ENCODE measurements at regions not wholly inside any gene's neighbourhood (a gene's known extent, or its start where the extent isn't known, plus 50 kb on each side); places are given as distances from the start of the nearest gene placed in this dataset.
"Not testable (repeated sequence)": the region's sequence is repeated elsewhere in the genome, so short reads cannot be mapped to it uniquely, and the experiment has no call there.

- Histone ChIP-seq H3K27me3 (ENCODE audit: low read length) (no peaks in the 10 kb centered on the region), H3K4me3 (ENCODE audit: low read length) (no peak overlapping the region), H3K9ac (ENCODE audit: low read length) (no peak overlapping the region), H3K36me3 (ENCODE audit: insufficient read depth, low read length) (no peaks in the 10 kb centered on the region), H4K20me1 (ENCODE audit: insufficient read depth, low read depth, low read length) (no peaks in the 10 kb centered on the region), H3K9me2 (replicated peaks; ENCODE audit: insufficient read depth, low read length) (no peaks in the 10 kb centered on the region), H3K4me2 (ENCODE audit: low read depth, low read length, poor library complexity, severe bottlenecking) (no peak overlapping the region), H3K79me2 (ENCODE audit: low read length) (no peaks in the 10 kb centered on the region), H3K4me1 (ENCODE audit: low read length) (no peaks in the 10 kb centered on the region), H2AFZ (ENCODE audit: low read length) (no peak overlapping the region), H3K27ac (ENCODE audit: low read length) (no peak overlapping the region), H3K9me3 (ENCODE audit: low read length) (no peaks in the 10 kb centered on the region)
- no peak for DNase-seq
Observed at GRCh38 chr7:51374936-51375335, 58.3 kb upstream of the COBL start.

- not testable (repeated sequence) for H3K27ac ChIP-seq (ENCODE audit: low read length); H3K9ac ChIP-seq (ENCODE audit: low read length); H2AFZ ChIP-seq (ENCODE audit: low read length); H3K79me2 ChIP-seq (ENCODE audit: low read length); H3K9me2 ChIP-seq (replicated peaks; ENCODE audit: insufficient read depth, low read length); H3K4me1 ChIP-seq (ENCODE audit: low read length); DNase-seq; H3K36me3 ChIP-seq (ENCODE audit: insufficient read depth, low read length); H3K27me3 ChIP-seq (ENCODE audit: low read length); H3K9me3 ChIP-seq (ENCODE audit: low read length); H3K4me2 ChIP-seq (ENCODE audit: low read depth, low read length, poor library complexity, severe bottlenecking); H3K4me3 ChIP-seq (ENCODE audit: low read length); H4K20me1 ChIP-seq (ENCODE audit: insufficient read depth, low read depth, low read length)
Observed at GRCh38 chr7:51373607-51374006, 57.0 kb upstream of the COBL start.

- no peaks in the 10 kb centered on the region for H4K20me1 ChIP-seq (ENCODE audit: insufficient read depth, low read depth, low read length)
- H3K36me3 ChIP-seq (ENCODE audit: insufficient read depth, low read length) = no peaks in the 10 kb centered on the region
- H3K9me3 ChIP-seq (ENCODE audit: low read length) = no peaks in the 10 kb centered on the region
- H3K79me2 ChIP-seq (ENCODE audit: low read length) = no peaks in the 10 kb centered on the region
- H3K4me3 ChIP-seq (ENCODE audit: low read length) = no peak overlapping the region
- no peaks in the 10 kb centered on the region for H3K4me1 ChIP-seq (ENCODE audit: low read length)
- no peak overlapping the region for H3K9ac ChIP-seq (ENCODE audit: low read length)
- H2AFZ ChIP-seq (ENCODE audit: low read length) = no peak overlapping the region
- no peak overlapping the region for H3K27ac ChIP-seq (ENCODE audit: low read length)
- peak; percentile 65 for DNase-seq
- H3K4me2 ChIP-seq (ENCODE audit: low read depth, low read length, poor library complexity, severe bottlenecking) = no peak overlapping the region
- no peaks in the 10 kb centered on the region for H3K9me2 ChIP-seq (replicated peaks; ENCODE audit: insufficient read depth, low read length)
- no peaks in the 10 kb centered on the region for H3K27me3 ChIP-seq (ENCODE audit: low read length)
Observed at GRCh38 chr7:51369746-51370145, 53.1 kb upstream of the COBL start.

GRCh38 chr7:51369228-51369627 lies 52.6 kb upstream of the COBL start:
- H4K20me1 ChIP-seq (ENCODE audit: insufficient read depth, low read depth, low read length); DNase-seq; H3K9me3 ChIP-seq (ENCODE audit: low read length); H3K36me3 ChIP-seq (ENCODE audit: insufficient read depth, low read length); H3K79me2 ChIP-seq (ENCODE audit: low read length); H3K27me3 ChIP-seq (ENCODE audit: low read length); H3K4me1 ChIP-seq (ENCODE audit: low read length); H3K4me2 ChIP-seq (ENCODE audit: low read depth, low read length, poor library complexity, severe bottlenecking); H2AFZ ChIP-seq (ENCODE audit: low read length); H3K27ac ChIP-seq (ENCODE audit: low read length); H3K9ac ChIP-seq (ENCODE audit: low read length); H3K4me3 ChIP-seq (ENCODE audit: low read length); H3K9me2 ChIP-seq (replicated peaks; ENCODE audit: insufficient read depth, low read length): not testable (repeated sequence)

- Histone ChIP-seq H3K4me3 (ENCODE audit: low read length) (no peak overlapping the region), H3K27me3 (ENCODE audit: low read length) (no peaks in the 10 kb centered on the region), H2AFZ (ENCODE audit: low read length) (no peak overlapping the region)
Observed at GRCh38 chr7:51368334-51368733, 51.7 kb upstream of the COBL start.

GRCh38 chr7:51367614-51367968 lies 51.0 kb upstream of the COBL start:
- H3K9me2 ChIP-seq (replicated peaks; ENCODE audit: insufficient read depth, low read length) = no peaks in the 10 kb centered on the region
- H3K9ac ChIP-seq (ENCODE audit: low read length) = no peak overlapping the region
- no peaks in the 10 kb centered on the region for H3K27me3 ChIP-seq (ENCODE audit: low read length)
- no peaks in the 10 kb centered on the region for H3K79me2 ChIP-seq (ENCODE audit: low read length)
- no peaks in the 10 kb centered on the region for H3K36me3 ChIP-seq (ENCODE audit: insufficient read depth, low read length)
- no peak for DNase-seq
- H3K27ac ChIP-seq (ENCODE audit: low read length) = no peak overlapping the region
- H3K4me1 ChIP-seq (ENCODE audit: low read length) = no peaks in the 10 kb centered on the region
- H3K4me3 ChIP-seq (ENCODE audit: low read length) = no peak overlapping the region
- H3K4me2 ChIP-seq (ENCODE audit: low read depth, low read length, poor library complexity, severe bottlenecking) = no peak overlapping the region
- H2AFZ ChIP-seq (ENCODE audit: low read length) = no peak overlapping the region
- no peaks in the 10 kb centered on the region for H3K9me3 ChIP-seq (ENCODE audit: low read length)
- no peaks in the 10 kb centered on the region for H4K20me1 ChIP-seq (ENCODE audit: insufficient read depth, low read depth, low read length)

More at GRCh38 chr7:51368334-51368733, 51.7 kb upstream of the COBL start:
- Histone ChIP-seq H3K36me3 (ENCODE audit: insufficient read depth, low read length) (no peaks in the 10 kb centered on the region), H3K4me1 (ENCODE audit: low read length) (no peaks in the 10 kb centered on the region), H3K27ac (ENCODE audit: low read length) (no peak overlapping the region), H3K4me2 (ENCODE audit: low read depth, low read length, poor library complexity, severe bottlenecking) (no peak overlapping the region), H3K79me2 (ENCODE audit: low read length) (no peaks in the 10 kb centered on the region), H4K20me1 (ENCODE audit: insufficient read depth, low read depth, low read length) (no peaks in the 10 kb centered on the region), H3K9me3 (ENCODE audit: low read length) (no peaks in the 10 kb centered on the region), H3K9ac (ENCODE audit: low read length) (no peak overlapping the region), H3K9me2 (replicated peaks; ENCODE audit: insufficient read depth, low read length) (no peaks in the 10 kb centered on the region)
- no peak for DNase-seq

GRCh38 chr7:51366930-51367613 lies 50.5 kb upstream of the COBL start:
- Histone ChIP-seq H3K27ac (ENCODE audit: low read length) (no peak overlapping the region), H4K20me1 (ENCODE audit: insufficient read depth, low read depth, low read length) (no peaks in the 10 kb centered on the region), H2AFZ (ENCODE audit: low read length) (no peak overlapping the region), H3K4me2 (ENCODE audit: low read depth, low read length, poor library complexity, severe bottlenecking) (no peak overlapping the region), H3K9me2 (replicated peaks; ENCODE audit: insufficient read depth, low read length) (no peaks in the 10 kb centered on the region), H3K4me1 (ENCODE audit: low read length) (no peaks in the 10 kb centered on the region), H3K79me2 (ENCODE audit: low read length) (no peaks in the 10 kb centered on the region), H3K27me3 (ENCODE audit: low read length) (no peaks in the 10 kb centered on the region), H3K9me3 (ENCODE audit: low read length) (no peaks in the 10 kb centered on the region), H3K36me3 (ENCODE audit: insufficient read depth, low read length) (no peaks in the 10 kb centered on the region), H3K9ac (ENCODE audit: low read length) (no peak overlapping the region), H3K4me3 (ENCODE audit: low read length) (no peak overlapping the region)
- peak; percentile 77 for DNase-seq

Data from Karpas-422 (cell line).